ENCODE measurements at regions not wholly inside any gene's neighbourhood (a gene's known extent, or its start where the extent isn't known, plus 50 kb on each side); places are given as distances from the start of the nearest gene placed in this dataset.

DNA sequence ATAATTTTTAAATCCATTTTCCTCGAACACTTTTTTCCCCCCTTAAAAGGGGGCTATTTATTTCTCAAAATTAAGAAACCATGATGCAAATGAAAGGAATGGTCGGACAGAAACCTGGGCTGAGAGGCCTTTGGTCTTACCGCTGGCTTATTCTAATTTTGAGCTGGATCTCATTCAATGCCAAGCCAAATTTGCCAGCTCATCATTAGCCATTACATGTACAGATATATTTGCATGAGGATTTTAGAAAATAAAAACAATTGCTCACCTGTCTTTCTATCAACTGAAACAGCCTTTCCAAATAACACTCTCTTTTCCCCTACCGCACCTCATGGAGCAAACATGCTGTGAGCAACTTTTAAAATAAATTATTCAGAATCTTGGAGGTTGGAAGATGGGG lies 219.5 kb upstream of the DTNBP1 start:
- H3K27ac Mint-ChIP-seq, result peak overlapping the region in 2 of 6 donors; percentile 17 to 36

DNA sequence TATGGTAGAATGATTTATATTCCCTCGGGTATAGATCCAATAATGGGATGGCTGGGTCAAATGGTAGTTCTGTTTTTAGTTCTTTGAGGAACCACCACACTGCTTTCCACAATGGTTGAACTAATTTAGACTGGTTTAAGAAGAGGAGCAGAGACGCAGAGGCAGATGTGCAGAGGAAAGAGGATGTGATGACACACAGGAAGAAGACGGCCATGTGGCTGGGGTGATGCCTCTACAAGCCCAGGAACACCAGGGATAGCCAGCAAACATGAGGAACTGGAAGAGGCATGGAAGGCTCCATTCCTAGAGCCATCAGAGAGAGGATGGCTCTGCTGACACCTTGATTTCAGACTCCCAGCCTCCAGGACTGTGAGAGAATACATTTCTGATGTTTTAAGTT lies 218.3 kb upstream of the DTNBP1 start:
- Mint-ChIP-seq H3K36me3 (no peaks in the 10 kb centered on the region), H3K27ac (peak overlapping the region in 2 of 6 donors; percentile 57 to 80), H3K27me3 (ENCODE audit: low read depth in 3 of 3) (peaks cover 0 to 7% (median 2%) of the 10 kb centered on the region in 3 donors), H3K9me3 (no peaks in the 10 kb centered on the region), H3K4me1 (peaks cover 26 to 34% of the 10 kb centered on the region in 2 donors), H3K4me3 (no peak overlapping the region)
- DNase-seq, result no peak

More for the DNA sequence above, 219.5 kb upstream of the DTNBP1 start:
- peaks cover 31 to 45% of the 10 kb centered on the region in 2 donors for H3K4me1 Mint-ChIP-seq
- no peaks in the 10 kb centered on the region for H3K9me3 Mint-ChIP-seq
- peaks cover 0 to 2% (median 2%) of the 10 kb centered on the region in 3 donors for H3K27me3 Mint-ChIP-seq (ENCODE audit: low read depth in 3 of 3)
- no peak for DNase-seq
- H3K36me3 Mint-ChIP-seq, result no peaks in the 10 kb centered on the region
- no peak overlapping the region for H3K4me3 Mint-ChIP-seq

DNA sequence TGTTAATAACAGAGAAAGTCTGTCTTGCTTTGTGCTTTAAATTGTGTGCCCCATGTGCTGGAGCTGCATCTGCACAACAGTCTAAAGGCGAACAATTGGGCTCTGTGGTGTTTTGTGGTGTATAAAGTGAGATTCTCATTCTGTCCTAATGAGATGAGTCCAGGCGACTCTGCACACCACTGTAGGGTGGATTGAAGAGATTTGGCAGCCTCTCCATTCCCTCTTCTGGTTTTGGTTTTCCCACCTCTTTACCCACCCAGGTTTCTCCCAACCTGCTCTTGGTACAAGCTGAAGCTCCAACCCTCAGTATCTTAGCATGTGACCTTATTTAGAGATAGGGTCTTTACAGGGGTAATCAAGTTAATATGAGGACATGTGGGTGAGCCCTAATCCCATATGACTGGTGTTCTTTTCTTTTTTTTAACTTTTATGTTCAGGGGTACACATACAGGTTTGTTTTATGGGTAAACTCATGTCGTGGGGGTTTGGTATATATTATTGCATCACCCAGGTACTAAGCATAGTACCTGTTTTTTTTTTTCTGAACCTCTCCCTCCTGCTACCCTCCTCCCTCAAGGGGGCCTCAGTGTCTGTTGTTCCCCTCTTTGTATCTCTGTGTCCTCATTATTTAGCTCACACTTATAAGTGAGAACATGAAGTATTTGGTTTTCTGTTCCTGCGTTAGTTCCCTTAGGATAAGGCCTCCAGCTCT lies 217.6 kb upstream of the DTNBP1 start:
- H3K36me3 Mint-ChIP-seq, result no peaks in the 10 kb centered on the region
- peak overlapping the region in 5 of 6 donors; percentile 31 to 85 (median 57) for H3K27ac Mint-ChIP-seq
- no peak for DNase-seq
- peaks cover 26 to 32% of the 10 kb centered on the region in 2 donors for H3K4me1 Mint-ChIP-seq
- no peaks in the 10 kb centered on the region for H3K9me3 Mint-ChIP-seq
- H3K4me3 Mint-ChIP-seq, result peak overlapping the region; percentile 50 to 88 (median 67)
- H3K27me3 Mint-ChIP-seq (ENCODE audit: low read depth in 3 of 3), result peaks cover 0 to 9% (median 2%) of the 10 kb centered on the region in 3 donors

DNA sequence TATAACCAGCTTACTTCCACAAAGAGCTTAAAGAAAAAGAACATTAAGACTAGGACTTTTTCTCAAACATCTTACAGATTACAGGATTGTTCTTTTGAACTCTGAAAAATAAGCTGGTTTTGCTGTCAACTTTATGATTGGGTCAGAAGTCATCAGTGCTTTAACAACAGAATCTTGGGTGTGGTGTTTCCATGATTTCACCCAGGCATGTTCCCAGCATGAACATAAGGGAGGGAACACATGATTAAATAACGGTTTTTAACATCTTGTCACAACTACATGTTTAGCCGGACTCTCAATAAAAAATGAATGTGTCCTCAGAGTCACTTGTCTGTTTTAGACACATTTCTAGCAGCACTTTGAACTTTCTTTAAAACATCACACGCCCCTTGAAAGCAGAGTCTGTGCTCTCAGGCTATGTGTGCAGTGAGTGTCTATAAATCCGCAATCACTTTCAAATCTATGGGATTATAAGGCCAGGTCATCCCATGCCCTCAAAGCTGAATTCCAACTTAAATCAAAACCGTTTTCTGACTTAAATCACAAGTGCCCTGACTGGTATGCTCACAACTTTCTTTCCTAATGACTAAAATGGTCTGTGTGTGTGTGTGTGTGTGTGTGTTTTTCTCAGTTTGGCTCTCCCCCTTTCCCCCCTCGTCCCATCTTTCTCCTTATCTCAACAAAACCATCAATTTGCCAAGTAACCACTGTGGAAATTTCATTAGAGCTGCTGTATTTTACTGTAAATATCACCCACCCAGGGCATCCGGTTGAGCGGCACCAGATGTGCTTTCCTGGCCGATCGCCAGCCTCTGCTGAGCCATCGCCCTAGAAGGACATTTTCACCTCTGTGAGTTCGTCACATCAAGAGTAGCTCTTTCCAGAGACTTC lies 216.8 kb upstream of the DTNBP1 start:
- peak overlapping the region; percentile 31 to 85 (median 48) for H3K27ac Mint-ChIP-seq
- H3K27me3 Mint-ChIP-seq (ENCODE audit: low read depth in 3 of 3), result peaks cover 0 to 9% (median 2%) of the 10 kb centered on the region in 3 donors
- peaks cover 26 to 32% of the 10 kb centered on the region in 2 donors for H3K4me1 Mint-ChIP-seq
- H3K4me3 Mint-ChIP-seq, result peak overlapping the region; percentile 50 to 88 (median 67)
- no peaks in the 10 kb centered on the region for H3K9me3 Mint-ChIP-seq
- peak; percentile 32 to 51 (median 40) for DNase-seq
- H3K36me3 Mint-ChIP-seq, result no peaks in the 10 kb centered on the region

DNA sequence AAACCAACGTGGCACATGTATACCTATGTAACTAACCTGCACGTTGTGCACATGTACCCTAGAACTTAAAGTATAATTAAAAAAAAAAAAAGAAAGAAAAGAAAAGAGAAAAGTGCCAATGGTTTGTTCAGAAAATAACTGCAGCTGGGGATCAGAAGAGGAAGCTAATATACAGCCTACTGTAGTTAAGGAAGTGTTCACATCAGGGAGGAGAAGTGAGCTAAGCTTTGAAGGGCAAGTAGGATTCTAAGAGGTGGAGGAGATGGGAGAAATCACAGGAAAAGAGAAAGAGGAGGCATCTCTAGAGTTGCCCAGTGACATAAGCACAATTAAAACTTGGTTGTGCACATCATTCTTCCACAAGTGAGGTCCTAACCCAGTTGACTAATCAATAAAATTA lies 214.4 kb upstream of the DTNBP1 start:
- no peak overlapping the region for H3K4me3 Mint-ChIP-seq
- H3K36me3 Mint-ChIP-seq, result no peaks in the 10 kb centered on the region
- peaks cover 0 to 9% (median 4%) of the 10 kb centered on the region in 3 donors for H3K27me3 Mint-ChIP-seq (ENCODE audit: low read depth in 3 of 3)
- H3K4me1 Mint-ChIP-seq, result peaks cover 33 to 47% of the 10 kb centered on the region in 2 donors
- H3K9me3 Mint-ChIP-seq, result no peaks in the 10 kb centered on the region
- no peak overlapping the region for H3K27ac Mint-ChIP-seq
- DNase-seq, result no peak

DNA sequence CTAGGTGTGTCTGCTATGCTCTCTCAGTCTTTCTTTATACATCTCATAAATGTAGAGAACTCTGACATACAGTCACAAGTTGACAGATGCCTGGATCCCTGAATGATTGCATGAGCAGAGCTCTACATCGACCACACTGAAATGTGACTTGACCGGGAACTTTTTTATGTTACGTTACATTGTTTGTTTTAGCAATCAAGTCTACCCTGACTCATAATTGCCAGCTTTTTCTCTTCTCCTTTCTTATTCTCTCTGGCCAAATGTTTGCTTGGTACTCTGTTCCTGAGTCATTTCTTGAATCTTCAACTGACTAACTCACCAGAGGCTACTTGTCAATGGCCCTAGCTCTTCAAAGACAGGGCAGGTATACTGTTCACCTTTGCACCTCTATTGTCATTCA lies 213.6 kb upstream of the DTNBP1 start:
- Mint-ChIP-seq H3K4me1 (peaks cover 36 to 50% of the 10 kb centered on the region in 2 donors), H3K36me3 (no peaks in the 10 kb centered on the region), H3K4me3 (no peak overlapping the region), H3K27ac (no peak overlapping the region), H3K9me3 (no peaks in the 10 kb centered on the region), H3K27me3 (ENCODE audit: low read depth in 3 of 3) (peaks cover 0 to 9% (median 4%) of the 10 kb centered on the region in 3 donors)
- DNase-seq, result no peak

DNA sequence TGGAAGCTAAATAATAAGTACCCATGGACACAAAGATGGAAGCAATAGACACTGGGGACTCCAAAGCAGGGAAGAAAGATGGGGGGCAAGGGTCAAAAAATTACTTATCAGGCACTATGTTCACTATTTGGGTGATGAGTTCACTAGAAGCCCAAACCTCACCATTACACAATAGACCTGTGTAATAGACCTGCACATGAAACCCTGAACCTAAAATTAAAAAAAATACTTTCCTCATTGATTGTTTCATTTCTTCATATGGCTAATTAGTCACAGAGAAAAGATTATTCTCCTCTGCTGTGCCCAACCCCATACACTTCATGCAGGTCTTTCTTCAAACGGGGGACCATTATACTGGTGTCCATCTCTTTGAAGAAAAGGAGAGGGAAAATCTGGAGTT lies 213.0 kb upstream of the DTNBP1 start:
- DNase-seq, result no peak
- no peaks in the 10 kb centered on the region for H3K36me3 Mint-ChIP-seq
- no peaks in the 10 kb centered on the region for H3K9me3 Mint-ChIP-seq
- no peak overlapping the region for H3K27ac Mint-ChIP-seq
- H3K4me3 Mint-ChIP-seq, result no peak overlapping the region
- H3K4me1 Mint-ChIP-seq, result peaks cover 32 to 47% of the 10 kb centered on the region in 2 donors
- peaks cover under 1 to 7% (median 4%) of the 10 kb centered on the region in 3 donors for H3K27me3 Mint-ChIP-seq (ENCODE audit: low read depth in 3 of 3)

DNA sequence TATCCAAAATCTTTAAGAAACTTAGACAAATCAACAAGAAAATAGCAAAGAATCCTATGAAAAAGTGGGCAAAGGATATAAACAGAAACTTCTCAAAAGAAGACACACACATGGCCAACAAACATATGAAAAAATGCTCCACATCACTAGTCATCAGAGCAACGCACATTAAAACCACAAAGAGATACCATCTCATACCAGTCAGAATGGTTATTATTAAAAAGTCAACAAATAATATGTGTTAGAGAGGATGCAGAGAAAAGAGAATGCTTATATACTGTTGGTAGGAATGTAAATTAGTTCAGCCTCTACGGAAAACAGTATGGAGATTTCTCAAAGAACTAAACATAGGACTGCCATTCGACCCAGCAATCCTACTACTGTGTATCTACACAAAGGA lies 212.0 kb upstream of the DTNBP1 start:
- no peak for DNase-seq
- H3K9me3 Mint-ChIP-seq, result peaks cover 0 to 3% (median 0%) of the 10 kb centered on the region in 6 donors
- peaks cover 2 to 7% (median 4%) of the 10 kb centered on the region in 3 donors for H3K27me3 Mint-ChIP-seq (ENCODE audit: low read depth in 3 of 3)
- H3K36me3 Mint-ChIP-seq, result no peaks in the 10 kb centered on the region
- no peak overlapping the region for H3K27ac Mint-ChIP-seq
- no peak overlapping the region for H3K4me3 Mint-ChIP-seq
- H3K4me1 Mint-ChIP-seq, result peaks cover 22 to 37% of the 10 kb centered on the region in 2 donors

DNA sequence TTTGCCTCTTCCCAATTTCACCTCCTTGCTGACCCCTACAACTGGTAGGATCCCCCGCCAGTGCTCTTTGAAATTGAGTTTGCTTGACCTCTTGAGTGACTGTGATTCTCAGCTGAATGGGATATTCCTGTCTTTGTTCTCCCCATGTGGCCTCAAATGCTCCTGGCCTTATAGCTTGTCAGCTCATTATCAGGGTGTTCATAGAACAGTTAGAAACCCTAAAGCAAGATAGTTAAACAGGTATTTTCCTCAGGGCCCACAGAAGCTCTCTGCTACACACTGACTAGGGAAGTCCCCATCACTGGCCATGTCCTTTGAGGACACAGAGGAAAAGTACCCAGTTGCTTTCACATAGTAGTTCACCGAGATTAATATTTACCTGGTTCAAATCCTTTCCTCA lies 211.5 kb upstream of the DTNBP1 start:
- Mint-ChIP-seq H3K4me1 (peaks cover 17 to 32% of the 10 kb centered on the region in 2 donors), H3K9me3 (peaks cover 0 to 3% (median 0%) of the 10 kb centered on the region in 6 donors), H3K36me3 (no peaks in the 10 kb centered on the region), H3K4me3 (no peak overlapping the region), H3K27ac (no peak overlapping the region), H3K27me3 (ENCODE audit: low read depth in 3 of 3) (peaks cover 2 to 7% (median 4%) of the 10 kb centered on the region in 3 donors)
- no peak for DNase-seq

DNA sequence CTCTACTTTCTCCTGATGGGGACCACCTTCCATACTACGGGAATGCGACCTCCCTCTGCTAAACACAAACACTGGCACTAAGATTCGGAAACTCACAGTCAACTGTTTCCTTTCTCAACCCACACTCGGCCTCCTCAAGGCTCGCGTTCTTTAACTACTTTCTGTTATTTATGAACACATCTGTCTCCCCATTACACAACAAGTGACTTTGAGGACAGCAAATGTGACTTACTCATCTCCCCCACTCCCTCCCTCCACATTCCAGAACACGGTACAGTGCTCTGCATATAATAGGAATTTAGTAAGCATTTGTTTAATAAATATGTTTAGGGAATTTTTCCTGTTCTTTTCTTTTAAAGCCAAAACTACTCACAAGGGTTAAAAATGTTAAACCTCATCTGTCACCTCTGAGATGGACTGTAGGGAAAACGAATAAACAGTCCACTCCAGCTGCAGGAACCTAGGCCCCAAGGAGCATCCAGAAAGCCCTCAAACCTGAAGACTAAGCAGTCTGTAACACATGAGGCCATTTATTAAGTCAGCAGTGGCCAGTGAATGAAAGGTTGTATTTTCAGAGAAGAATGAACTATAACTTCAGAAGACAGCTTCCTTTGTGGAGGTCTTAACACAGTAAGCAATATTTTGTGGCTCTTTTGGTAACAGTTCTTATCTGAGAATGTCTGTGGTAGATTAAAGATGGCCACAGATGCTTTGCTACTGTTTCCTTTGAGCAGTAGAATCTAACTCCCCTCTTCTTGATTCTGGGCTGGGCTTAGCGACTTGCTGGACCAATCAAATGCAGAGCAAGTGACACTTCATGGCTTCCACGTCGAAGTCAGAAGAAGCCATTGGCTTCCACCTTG lies 209.6 kb upstream of the DTNBP1 start:
- H3K4me3 Mint-ChIP-seq, result peak overlapping the region in 1 of 5 donors; percentile 9
- H3K9me3 Mint-ChIP-seq, result peaks cover 0 to 3% (median 0%) of the 10 kb centered on the region in 6 donors
- H3K27ac Mint-ChIP-seq, result peak overlapping the region in 3 of 6 donors; percentile 29 to 56 (median 35)
- H3K36me3 Mint-ChIP-seq, result no peaks in the 10 kb centered on the region
- DNase-seq, result peak in 2 of 3 donors; percentile 22 to 32
- peaks cover 2 to 13% (median 4%) of the 10 kb centered on the region in 3 donors for H3K27me3 Mint-ChIP-seq (ENCODE audit: low read depth in 3 of 3)
- H3K4me1 Mint-ChIP-seq, result peaks cover 11 to 25% of the 10 kb centered on the region in 2 donors

DNA sequence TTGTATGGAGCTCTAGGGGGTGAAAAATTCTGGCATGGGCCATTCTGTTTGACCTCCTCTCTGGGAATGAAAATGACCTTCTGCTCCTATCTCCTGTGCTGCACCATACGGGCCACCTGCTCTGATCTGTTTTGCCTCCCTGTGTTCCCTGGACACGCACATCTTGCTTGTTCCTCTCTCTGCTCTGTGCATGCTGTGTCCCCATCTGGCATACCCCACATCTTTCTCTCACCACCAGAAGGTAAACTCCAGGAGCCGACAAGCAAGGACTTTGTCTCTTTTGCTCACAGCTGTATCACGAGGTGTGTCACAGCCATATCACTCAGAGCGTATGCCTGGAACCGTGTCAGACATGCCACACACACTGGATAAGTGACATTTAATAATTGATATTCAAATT lies 208.4 kb upstream of the DTNBP1 start:
- peaks cover 2 to 10% (median 2%) of the 10 kb centered on the region in 3 donors for H3K27me3 Mint-ChIP-seq (ENCODE audit: low read depth in 3 of 3)
- no peak for DNase-seq
- no peak overlapping the region for H3K27ac Mint-ChIP-seq

DNA sequence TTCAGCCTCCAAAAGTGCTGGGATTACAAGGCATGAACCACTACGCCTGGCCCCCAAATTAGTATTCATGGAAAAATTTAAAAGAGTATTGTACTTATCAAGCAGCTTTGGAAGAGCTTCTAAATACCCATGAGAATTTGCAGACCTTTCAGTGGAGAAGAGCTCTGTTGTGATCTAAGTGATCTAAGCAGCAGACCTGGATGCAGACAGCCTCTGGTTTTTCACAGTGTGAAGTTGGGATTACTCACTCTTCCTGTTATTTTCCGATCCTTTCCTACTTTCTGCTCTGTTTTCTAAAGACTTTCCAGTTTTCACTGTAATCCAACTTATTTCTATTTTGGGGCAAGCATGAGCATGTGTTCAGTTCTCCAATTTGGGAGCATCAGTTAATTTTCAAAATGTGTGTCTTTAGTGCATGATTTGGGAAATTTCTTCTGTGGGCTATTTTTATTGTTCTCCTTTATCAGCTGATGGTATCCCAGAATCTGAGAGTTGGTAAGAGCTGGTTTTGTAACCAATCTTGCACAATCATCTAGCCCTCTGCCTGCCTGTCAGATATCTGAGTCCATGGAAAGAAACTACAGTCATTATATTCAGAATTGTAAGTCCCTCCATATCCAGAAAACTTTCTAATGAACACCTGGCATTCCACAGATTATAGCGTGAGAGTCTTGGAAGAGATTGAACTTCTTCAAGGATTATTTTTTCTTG lies 207.7 kb upstream of the DTNBP1 start:
- H3K27me3 Mint-ChIP-seq (ENCODE audit: low read depth in 3 of 3), result peaks cover 2 to 6% (median 2%) of the 10 kb centered on the region in 3 donors

More for the DNA sequence above, 208.4 kb upstream of the DTNBP1 start:
- Mint-ChIP-seq H3K36me3 (no peaks in the 10 kb centered on the region), H3K9me3 (peaks cover 0 to 3% (median 0%) of the 10 kb centered on the region in 6 donors), H3K4me3 (no peak overlapping the region), H3K4me1 (peaks cover 11 to 25% of the 10 kb centered on the region in 2 donors)

DNA sequence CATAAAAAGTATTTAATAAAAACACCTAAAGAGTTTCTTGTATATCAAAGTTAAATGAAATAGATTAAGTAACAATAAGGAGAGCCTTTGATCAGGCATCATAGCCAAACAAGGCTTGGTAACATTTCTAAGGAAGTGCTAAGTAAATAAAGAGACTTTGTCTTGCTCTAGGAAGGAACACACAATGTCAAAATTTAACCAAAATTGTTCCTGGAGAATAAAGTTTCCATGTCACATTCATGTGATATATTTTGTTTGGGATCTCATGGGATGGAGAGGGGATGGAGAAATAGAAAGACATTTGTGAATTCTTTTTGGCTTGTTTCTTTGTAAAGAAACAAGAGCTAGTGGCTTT lies 201.9 kb upstream of the DTNBP1 start:
- H3K4me3 Mint-ChIP-seq, result no peak overlapping the region
- H3K27me3 Mint-ChIP-seq (ENCODE audit: low read depth in 3 of 3), result peaks cover 0 to 6% (median 6%) of the 10 kb centered on the region in 3 donors
- no peak overlapping the region for H3K27ac Mint-ChIP-seq
- H3K4me1 Mint-ChIP-seq, result no peaks in the 10 kb centered on the region
- DNase-seq, result no peak
- peaks cover 0 to 3% (median 0%) of the 10 kb centered on the region in 3 donors for H3K36me3 Mint-ChIP-seq
- no peaks in the 10 kb centered on the region for H3K9me3 Mint-ChIP-seq

More for the DNA sequence above, 207.7 kb upstream of the DTNBP1 start:
- DNase-seq, result no peak
- Mint-ChIP-seq H3K4me3 (no peak overlapping the region), H3K36me3 (no peaks in the 10 kb centered on the region), H3K9me3 (peaks cover 0 to 3% (median 0%) of the 10 kb centered on the region in 6 donors), H3K4me1 (peaks cover 11 to 25% of the 10 kb centered on the region in 2 donors), H3K27ac (no peak overlapping the region)
